ENCODE measurements at regions not wholly inside any gene's neighbourhood (a gene's known extent, or its start where the extent isn't known, plus 50 kb on each side); places are given as distances from the start of the nearest gene placed in this dataset.

GRCh38 chr21:28100366-28100765, 892.3 kb downstream of the LTN1 start:
- no peak for TF ChIP-seq CTCF (IDR thresholded peaks at IDR 0.05; ENCODE audit: control extremely low read depth, extremely low read depth, low read depth, missing control alignments)
- POLR2A ChIA-PET: no interaction called here
- no peak for DNase-seq (ENCODE audit: extremely low spot score)
- CTCF ChIA-PET: no interaction called here

- TF ChIP-seq CTCF (IDR thresholded peaks at IDR 0.05; ENCODE audit: control extremely low read depth, extremely low read depth, low read depth, missing control alignments): no peak
- ChIA-PET POLR2A (no interaction called here), CTCF (no interaction called here)
- DNase-seq (ENCODE audit: extremely low spot score): no peak
Observed at GRCh38 chr21:28099001-28099705, 893.5 kb downstream of the LTN1 start.

GRCh38 chr21:28091466-28091865, 901.2 kb downstream of the LTN1 start:
- no peak for DNase-seq (ENCODE audit: extremely low spot score)
- ChIA-PET CTCF (no interaction called here), POLR2A (no interaction called here)
- no peak for TF ChIP-seq CTCF (IDR thresholded peaks at IDR 0.05; ENCODE audit: control extremely low read depth, extremely low read depth, low read depth, missing control alignments)

- POLR2A ChIA-PET: no interaction called here
- CTCF ChIA-PET: no interaction called here
- TF ChIP-seq CTCF (IDR thresholded peaks at IDR 0.05; ENCODE audit: control extremely low read depth, extremely low read depth, low read depth, missing control alignments): no peak
- no peak for DNase-seq (ENCODE audit: extremely low spot score)
Observed at GRCh38 chr21:28090546-28090945, 902.1 kb downstream of the LTN1 start.

GRCh38 chr21:28089599-28090441, 902.9 kb downstream of the LTN1 start:
- no peak for DNase-seq (ENCODE audit: extremely low spot score)
- POLR2A ChIA-PET: no interaction called here
- TF ChIP-seq CTCF (IDR thresholded peaks at IDR 0.05; ENCODE audit: control extremely low read depth, extremely low read depth, low read depth, missing control alignments): no peak
- CTCF ChIA-PET: no interaction called here

GRCh38 chr21:28086861-28087581, 905.7 kb downstream of the LTN1 start:
- CTCF ChIA-PET: no interaction called here
- POLR2A ChIA-PET: no interaction called here
- no peak for DNase-seq (ENCODE audit: extremely low spot score)
- no peak for TF ChIP-seq CTCF (IDR thresholded peaks at IDR 0.05; ENCODE audit: control extremely low read depth, extremely low read depth, low read depth, missing control alignments)
